K562 (cell line): ENCODE measurements at regions not wholly inside any gene's neighbourhood (a gene's known extent, or its start where the extent isn't known, plus 50 kb on each side); places are given as distances from the start of the nearest gene placed in this dataset.

Experiments
- ATAC-seq: fragments of 200-7000 bp; cut with Tn5 transposase; 3 replicates; pipeline ENCODE4 v1.9.1; 2020; ENCODE audit warnings: moderate library complexity
- BruUV-seq: library from RNA; stranded (reverse); fragments of 400-500 nt; replicated peaks from 2 replicates; lab custom pipeline; 2021; lab: Mats Ljungman, UMichigan
- CTCF ChIA-PET: fragments of 300-600 bp; formaldehyde crosslinking; extraction: SDS; loops from one replicate; lab custom pipeline; 2021; ENCODE audit warnings: low intra/inter-chr PET ratio; lab: Yijun Ruan, JAX
- POLR2A ChIA-PET: fragments of 300-600, 350-650 bp; sonication (Branson Sonifier 250); formaldehyde crosslinking; extraction: SDS; loops from one replicate; lab custom pipeline; 2021; ENCODE audit warnings: antibody characterized with exemption, inconsistent platforms; lab: Yijun Ruan, JAX
- DNase-seq, 4 experiments: peaks; one replicate each; pipeline versions ENCODE4 v3.0.0 to v3.0.0-alpha.2; 2011 to 2018; ENCODE audit warnings: low spot score in 3 of 4, mixed read lengths in 3 of 4; ENCODE audit errors: extremely low read depth in 1 of 4
- FAIRE-seq: peaks from 2 replicates; lab custom pipeline; 2011; peaks lifted over from hg19 to GRCh38; lab: Jason Lieb, UNC
- H2AFZ ChIP-seq: 2 replicates; pipeline ENCODE4 v1.6.0; 2011; ENCODE audit warnings: low read depth, low read length, control low read depth, inconsistent platforms
- H3K27ac ChIP-seq: fragments of 200-600 bp; 3 replicates; pipeline ENCODE4 v1.8.0; 2011; ENCODE audit warnings: low read depth, mild to moderate bottlenecking, control low read depth, inconsistent platforms, low read length, moderate library complexity, mixed read lengths; ENCODE audit errors: extremely low read depth
- H3K27me3 ChIP-seq, 2 experiments: fragments of 300-600 bp in 1 of 2; 2 replicates in 1 of 2; 3 replicates in 1 of 2; pipeline versions ENCODE4 v1.6.0 to v1.8.0; 2011; ENCODE audit warnings: inconsistent platforms in 2 of 2, low read length in 2 of 2, mild to moderate bottlenecking in 1 of 2, mixed read lengths in 1 of 2, moderate library complexity in 1 of 2; ENCODE audit not compliant: control insufficient read depth in 2 of 2, insufficient read depth in 2 of 2
- H3K36me3 ChIP-seq: fragments of 300-600 bp; 3 replicates; pipeline ENCODE4 v1.8.0; 2011; ENCODE audit warnings: mild to moderate bottlenecking, low read length, inconsistent platforms; ENCODE audit not compliant: control insufficient read depth, insufficient read depth
- H3K4me1 ChIP-seq, 2 experiments: fragments of 200-600 bp in 1 of 2; replicated peaks in 1 of 2; 2 replicates in 1 of 2; 3 replicates in 1 of 2; pipeline versions ENCODE4 v1.5.1 to v1.8.0; 2011; ENCODE audit warnings: inconsistent platforms in 2 of 2, low read length in 2 of 2, mild to moderate bottlenecking in 1 of 2, mixed read lengths in 1 of 2, moderate library complexity in 1 of 2; ENCODE audit not compliant: control insufficient read depth in 2 of 2, insufficient read depth in 2 of 2
- H3K4me2 ChIP-seq: 2 replicates; pipeline ENCODE4 v1.6.1; 2011; ENCODE audit warnings: low read length, control low read depth, inconsistent platforms, mixed read lengths; ENCODE audit not compliant: insufficient read depth
- H3K4me3 ChIP-seq: fragments of 200-600 bp; sonication (generic), shearing (Covaris generic); 2 replicates; pipeline ENCODE4 v1.5.1; 2016; ENCODE audit warnings: control low read depth, inconsistent platforms
- H3K79me2 ChIP-seq: fragments of 200-600 bp; 3 replicates; pipeline ENCODE4 v1.8.0; 2011; ENCODE audit warnings: low read length, inconsistent platforms; ENCODE audit not compliant: control insufficient read depth, insufficient read depth
- H3K9ac ChIP-seq, 2 experiments: 2 replicates each; pipeline versions ENCODE4 v1.6.0 to v1.6.1; 2011; ENCODE audit warnings: low read depth in 2 of 2, low read length in 2 of 2, control low read depth in 1 of 2, inconsistent platforms in 1 of 2, mild to moderate bottlenecking in 1 of 2, mixed read lengths in 1 of 2; ENCODE audit not compliant: insufficient read depth in 1 of 2
- H3K9me1 ChIP-seq: one replicate; pipeline ENCODE4 v1.6.0; 2011; ENCODE audit warnings: inconsistent platforms, mild to moderate bottlenecking, low read length, moderate library complexity; ENCODE audit not compliant: control insufficient read depth, insufficient read depth
- H3K9me3 ChIP-seq: replicated peaks from 2 replicates; pipeline ENCODE4 v1.5.1; 2011; ENCODE audit warnings: low read depth, low read length, inconsistent platforms; ENCODE audit not compliant: control insufficient read depth, insufficient read depth
- H4K20me1 ChIP-seq: replicated peaks from 2 replicates; pipeline ENCODE4 v1.6.1; 2011; ENCODE audit warnings: low read length, inconsistent platforms, mixed read lengths; ENCODE audit not compliant: control insufficient read depth, insufficient read depth
- ELF1 ChIP-seq: fragments of 200-800 bp; sonication (Bioruptor generic); IDR thresholded peaks from 2 replicates; pipeline ENCODE4 v1.6.1; 2016; ENCODE audit warnings: missing genetic modification characterization, missing compliant biosample characterization
- HDAC1 ChIP-seq, 2 experiments: fragments of 450-650 bp; IDR thresholded peaks; 2 replicates each; pipeline ENCODE4 v1.6.1; 2016 to 2017; ENCODE audit warnings: inconsistent platforms in 1 of 2, mild to moderate bottlenecking in 1 of 2, moderate library complexity in 1 of 2
- HMG20A ChIP-seq: fragments of 450-650 bp; formaldehyde crosslinking; conservative IDR thresholded peaks from 2 replicates; pipeline ENCODE4 v1.4.0; 2020; ENCODE audit warnings: mild to moderate bottlenecking, mixed read lengths
- MBD2 ChIP-seq: sonication (generic); IDR thresholded peaks from 2 replicates; pipeline ENCODE4 v1.6.1; 2016; ENCODE audit warnings: low read depth, borderline replicate concordance
- RFX5 ChIP-seq: IDR thresholded peaks from 2 replicates; pipeline ENCODE4 v1.6.1; 2011; ENCODE audit warnings: low read depth, mild to moderate bottlenecking, improper control_type of control experiment, low read length
- WGBS: fragments of 100-300 bp; shearing (Covaris generic); methylation state at CpG from one replicate; pipeline ENCODE4 v1.1.6; 2016; ENCODE audit warnings: low coverage, mixed read lengths; ENCODE audit not compliant: insufficient coverage; ENCODE audit errors: missing lambda C conversion rate; 5-methylcytosine and 5-hydroxymethylcytosine counted together
- in situ Hi-C: fragments of 300-500 bp; cut with MboI; formaldehyde crosslinking; loops from 4 replicates; pipeline ENCODE4 v1.15.0; 2018; ENCODE audit warnings: inconsistent platforms, mixed read lengths
- intact Hi-C: fragments of 100-400 bp; cut with micrococcal nuclease; formaldehyde crosslinking; loops from 2 replicates; pipeline ENCODE4 v1.14.2; 2022
- TF ChIP-seq, protein P1 (sequence below): sonication (generic); formaldehyde crosslinking; IDR thresholded peaks from 2 replicates; pipeline ENCODE4 v1.8.0; 2022; ENCODE audit warnings: mild to moderate bottlenecking, missing genetic modification reagents

DNA sequence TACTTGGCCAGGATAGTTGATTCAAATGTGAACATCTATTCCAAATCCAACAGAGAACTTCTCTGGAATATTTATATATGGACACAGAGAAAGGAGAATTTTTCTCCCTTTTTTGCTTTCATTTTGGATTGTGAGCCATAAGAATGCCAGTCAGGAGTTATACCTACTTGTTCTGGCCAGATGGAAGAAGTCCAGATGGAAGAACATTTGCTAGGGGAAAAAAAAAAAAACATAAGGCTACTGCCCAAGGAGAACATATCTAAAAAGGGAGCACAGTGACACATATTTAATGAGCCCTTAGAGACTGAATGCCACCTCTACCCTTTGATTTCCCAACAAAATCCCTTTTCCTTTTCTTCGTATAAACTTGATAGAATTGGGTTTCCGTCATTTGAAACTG, 61.7 kb upstream of the PPP2R2B start:
- no peak overlapping the region for H3K9ac ChIP-seq
- TF ChIP-seq, protein P1, sequence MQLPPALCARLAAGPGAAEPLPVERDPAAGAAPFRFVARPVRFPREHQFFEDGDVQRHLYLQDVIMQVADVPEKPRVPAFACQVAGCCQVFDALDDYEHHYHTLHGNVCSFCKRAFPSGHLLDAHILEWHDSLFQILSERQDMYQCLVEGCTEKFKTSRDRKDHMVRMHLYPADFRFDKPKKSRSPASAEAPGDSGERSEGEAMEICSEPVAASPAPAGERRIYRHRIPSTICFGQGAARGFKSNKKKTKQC (CRISPR knock-in tag): no peak
- TF ChIP-seq, all 486 proteins: peak for 0
- WGBS: 0% methylated on average over 2 of the region's 2 CpGs
- no peaks in the 10 kb centered on the region for H4K20me1 ChIP-seq
- no peaks in the 10 kb centered on the region for H3K9me3 ChIP-seq
- intact Hi-C loops: no loop called here
- no peak for DNase-seq
- CTCF ChIA-PET: no interaction called here
- H3K36me3 ChIP-seq: no peaks in the 10 kb centered on the region
- H3K4me3 ChIP-seq: no peak overlapping the region
- H3K27me3 ChIP-seq: no peaks in the 10 kb centered on the region
- no peak overlapping the region for H2AFZ ChIP-seq
- no peak overlapping the region for H3K27ac ChIP-seq
- H3K4me1 ChIP-seq: no peaks in the 10 kb centered on the region
- no peaks in the 10 kb centered on the region for H3K79me2 ChIP-seq
- in situ Hi-C loops: no loop called here
- H3K9me1 ChIP-seq: no peaks in the 10 kb centered on the region
- H3K4me2 ChIP-seq: no peak overlapping the region
- FAIRE-seq: no peak
- BruUV-seq: no TSS peak
- POLR2A ChIA-PET: no interaction called here
- ATAC-seq: no peak

DNA sequence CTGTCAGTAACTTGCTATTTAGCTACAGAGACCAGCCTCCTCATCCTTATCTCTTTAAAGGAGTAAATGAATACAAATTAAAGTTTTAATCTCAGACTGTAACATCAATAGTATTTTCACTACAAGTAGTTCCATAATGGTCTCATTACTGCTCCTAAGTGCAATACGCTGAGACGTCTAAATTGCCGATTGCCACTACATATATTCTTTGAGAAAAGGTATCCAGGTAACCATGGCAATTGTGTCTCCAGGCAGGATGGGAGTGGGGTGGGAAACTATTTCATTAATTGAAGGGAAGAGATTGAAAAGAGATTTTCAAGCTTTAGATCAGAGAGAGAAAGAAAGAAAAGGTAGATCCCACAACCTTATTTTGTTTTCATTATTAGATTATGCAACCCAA, 65.5 kb upstream of the PPP2R2B start:
- CTCF ChIA-PET: no interaction called here

More for the DNA sequence above, 65.5 kb upstream of the PPP2R2B start:
- no peaks in the 10 kb centered on the region for H3K4me1 ChIP-seq
- no TSS peak for BruUV-seq
- in situ Hi-C loops (no loop called here), intact Hi-C loops (no loop called here)
- no peak for ATAC-seq
- H3K4me3 ChIP-seq: no peak overlapping the region
- H3K9ac ChIP-seq: no peak overlapping the region
- WGBS: 2% methylated on average over 3 of the region's 3 CpGs
- no peaks in the 10 kb centered on the region for H3K79me2 ChIP-seq
- H2AFZ ChIP-seq: no peak overlapping the region
- no peaks in the 10 kb centered on the region for H3K36me3 ChIP-seq
- POLR2A ChIA-PET: no interaction called here
- no peaks in the 10 kb centered on the region for H3K9me3 ChIP-seq
- H3K27me3 ChIP-seq: no peaks in the 10 kb centered on the region
- TF ChIP-seq HMG20A (CRISPR knock-in tag): no peak
- no peak for TF ChIP-seq MBD2
- no peak for TF ChIP-seq ELF1 (tag)
- no peak for TF ChIP-seq HDAC1 (IDR thresholded peaks at IDR 0.05)
- no peak for TF ChIP-seq RFX5
- no peak overlapping the region for H3K27ac ChIP-seq
- DNase-seq: no peak
- H3K4me2 ChIP-seq: no peak overlapping the region
- H4K20me1 ChIP-seq: no peaks in the 10 kb centered on the region
- H3K9me1 ChIP-seq: no peaks in the 10 kb centered on the region
- FAIRE-seq: no peak
